ENCODE measurements at regions not wholly inside any gene's neighbourhood (a gene's known extent, or its start where the extent isn't known, plus 50 kb on each side); places are given as distances from the start of the nearest gene placed in this dataset.

DNA sequence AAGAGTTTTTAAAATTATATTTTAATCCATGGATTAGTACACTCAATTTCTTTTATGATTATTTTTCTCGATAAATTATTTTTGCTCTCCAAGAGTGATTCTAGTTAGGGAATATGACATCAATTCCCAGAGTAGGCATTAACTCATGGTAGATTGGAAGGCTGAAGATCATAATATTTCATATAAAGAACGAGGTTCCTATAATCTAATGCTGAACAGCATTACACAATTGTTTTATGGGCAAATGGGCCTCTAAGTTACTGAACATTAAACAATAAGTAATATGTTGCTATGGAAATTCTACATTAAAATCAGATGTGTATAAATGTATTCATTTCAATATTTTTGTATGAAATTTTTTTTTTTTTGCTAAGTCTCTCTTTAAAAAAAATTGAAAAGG, 140.3 kb downstream of the ZNF608 start:
- Histone ChIP-seq H2AFZ (ENCODE audit: insufficient read depth, low read depth, low read length, poor library complexity, severe bottlenecking) (no peak overlapping the region), H3K4me3 (ENCODE audit: control extremely low read depth in 1 of 5, extremely low read depth in 1 of 5, insufficient read depth in 1 of 5, low read depth in 2 of 5, low read length in 4 of 5) (no peak overlapping the region), H4K20me1 (ENCODE audit: control insufficient read depth, insufficient read depth, low read length, poor library complexity, severe bottlenecking) (no peaks in the 10 kb centered on the region), H3K36me3 (replicated peaks in 1 of 2; ENCODE audit: control extremely low read depth in 1 of 2, control insufficient read depth in 1 of 2, extremely low read depth in 1 of 2, insufficient read depth in 2 of 2, low read length in 1 of 2) (no peaks in the 10 kb centered on the region), H3K4me1 (ENCODE audit: control insufficient read depth in 2 of 2, insufficient read depth in 2 of 2, low read length in 2 of 2) (peaks cover 9 to 10% of the 10 kb centered on the region in 2 donors), H3K4me2 (replicated peaks; ENCODE audit: low read depth, low read length, poor library complexity, severe bottlenecking) (no peak overlapping the region), H3K79me2 (ENCODE audit: control insufficient read depth, insufficient read depth, low read length) (no peaks in the 10 kb centered on the region), H3K9ac (ENCODE audit: low read length) (no peak overlapping the region), H3K9me3 (ENCODE audit: control extremely low read depth in 1 of 3, control insufficient read depth in 2 of 3, insufficient read depth in 1 of 3, low read length in 2 of 3) (no peaks in the 10 kb centered on the region), H3K27me3 (replicated peaks in 1 of 4; ENCODE audit: control extremely low read depth in 1 of 4, control insufficient read depth in 3 of 4, insufficient read depth in 4 of 4, low read length in 3 of 4) (no peaks in the 10 kb centered on the region), H3K27ac (ENCODE audit: low read length in 2 of 2) (no peak overlapping the region)
- intact Hi-C loops (cut with micrococcal nuclease) = no loop called here
- DNase-seq (no peak), ATAC-seq (ENCODE audit: low read depth) (no peak)
- ChIA-PET POLR2A (no interaction called here), CTCF (no interaction called here)
- TF ChIP-seq EZH2 (IDR thresholded peaks at IDR 0.05; ENCODE audit: borderline replicate concordance, insufficient read depth, low read depth, low read length, poor library complexity, severe bottlenecking) (no peak), CTCF (IDR thresholded peaks at IDR 0.05) (no peak)
- no CpG with 5 or more reads among the region's 2 CpGs for WGBS (ENCODE audit: insufficient coverage)
- Mint-ChIP-seq H3K4me3 (no peak overlapping the region), H3K9me3 (ENCODE audit: insufficient read depth) (no peaks in the 10 kb centered on the region), H3K27ac (no peak overlapping the region), H3K27me3 (no peaks in the 10 kb centered on the region), H3K4me1 (peaks cover 17% of the 10 kb centered on the region)

GRCh38 chr5:124605541-124605940, 140.9 kb downstream of the ZNF608 start:
- DNase-seq (no peak), ATAC-seq (ENCODE audit: low read depth) (no peak)
- Mint-ChIP-seq H3K4me1 (peaks cover 15% of the 10 kb centered on the region), H3K27me3 (no peaks in the 10 kb centered on the region), H3K4me3 (no peak overlapping the region), H3K9me3 (ENCODE audit: insufficient read depth) (no peaks in the 10 kb centered on the region), H3K27ac (no peak overlapping the region)
- Histone ChIP-seq H3K4me3 (ENCODE audit: control extremely low read depth in 1 of 5, extremely low read depth in 1 of 5, insufficient read depth in 1 of 5, low read depth in 2 of 5, low read length in 4 of 5) (no peak overlapping the region), H3K27me3 (replicated peaks in 1 of 4; ENCODE audit: control extremely low read depth in 1 of 4, control insufficient read depth in 3 of 4, insufficient read depth in 4 of 4, low read length in 3 of 4) (no peaks in the 10 kb centered on the region), H4K20me1 (ENCODE audit: control insufficient read depth, insufficient read depth, low read length, poor library complexity, severe bottlenecking) (no peaks in the 10 kb centered on the region), H3K36me3 (replicated peaks in 1 of 2; ENCODE audit: control extremely low read depth in 1 of 2, control insufficient read depth in 1 of 2, extremely low read depth in 1 of 2, insufficient read depth in 2 of 2, low read length in 1 of 2) (no peaks in the 10 kb centered on the region), H2AFZ (ENCODE audit: insufficient read depth, low read depth, low read length, poor library complexity, severe bottlenecking) (no peak overlapping the region), H3K79me2 (ENCODE audit: control insufficient read depth, insufficient read depth, low read length) (no peaks in the 10 kb centered on the region), H3K4me1 (ENCODE audit: control insufficient read depth in 2 of 2, insufficient read depth in 2 of 2, low read length in 2 of 2) (peaks cover 11% of the 10 kb centered on the region in 2 donors), H3K9me3 (ENCODE audit: control extremely low read depth in 1 of 3, control insufficient read depth in 2 of 3, insufficient read depth in 1 of 3, low read length in 2 of 3) (no peaks in the 10 kb centered on the region), H3K4me2 (replicated peaks; ENCODE audit: low read depth, low read length, poor library complexity, severe bottlenecking) (no peak overlapping the region), H3K9ac (ENCODE audit: low read length) (no peak overlapping the region), H3K27ac (ENCODE audit: low read length in 2 of 2) (no peak overlapping the region)
- 100% methylated on average over 4 of the region's 4 CpGs for WGBS (ENCODE audit: insufficient coverage)
- TF ChIP-seq EZH2 (IDR thresholded peaks at IDR 0.05; ENCODE audit: borderline replicate concordance, insufficient read depth, low read depth, low read length, poor library complexity, severe bottlenecking) (no peak), CTCF (IDR thresholded peaks at IDR 0.05) (no peak)
- POLR2A ChIA-PET = no interaction called here
- intact Hi-C loops (cut with micrococcal nuclease) = no loop called here
- CTCF ChIA-PET = no interaction called here
